ENCODE measurements at regions not wholly inside any gene's neighbourhood (a gene's known extent, or its start where the extent isn't known, plus 50 kb on each side); places are given as distances from the start of the nearest gene placed in this dataset.

DNA sequence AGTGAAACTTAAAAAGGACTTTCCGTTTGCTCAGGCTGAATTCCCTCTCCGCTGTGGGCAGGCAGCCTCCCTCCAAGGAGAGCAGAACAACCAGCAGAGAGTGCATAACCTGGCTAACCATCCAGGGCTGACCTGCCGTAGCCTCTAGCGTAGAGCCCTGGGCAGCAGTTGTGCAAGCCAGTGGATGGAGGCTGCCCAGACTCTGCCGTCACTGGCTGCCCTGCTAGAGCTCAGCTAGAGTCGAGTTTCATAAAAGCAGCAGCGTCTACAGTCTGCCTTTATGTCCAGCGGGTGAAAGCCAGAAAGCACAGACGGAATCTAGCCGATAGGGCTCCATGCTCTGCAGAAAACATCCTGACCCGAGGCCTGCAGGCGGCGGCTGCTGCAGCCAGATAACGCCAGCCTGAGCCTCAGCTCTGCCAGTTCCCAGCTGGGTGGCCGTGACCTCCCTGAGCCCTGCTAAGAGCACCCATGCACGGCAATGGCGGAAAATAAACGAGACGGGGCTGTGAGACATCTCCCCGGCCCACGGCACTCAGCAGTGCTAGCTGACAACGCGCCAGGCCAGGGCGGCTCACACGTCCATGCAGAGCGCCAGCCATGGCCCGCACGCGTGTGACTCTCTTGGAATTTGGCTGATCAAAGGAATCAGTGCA lies 231.3 kb downstream of the ENGASE start:
- no peaks in the 10 kb centered on the region for H3K4me1 ChIP-seq (replicated peaks)
- TF ChIP-seq, protein P1, sequence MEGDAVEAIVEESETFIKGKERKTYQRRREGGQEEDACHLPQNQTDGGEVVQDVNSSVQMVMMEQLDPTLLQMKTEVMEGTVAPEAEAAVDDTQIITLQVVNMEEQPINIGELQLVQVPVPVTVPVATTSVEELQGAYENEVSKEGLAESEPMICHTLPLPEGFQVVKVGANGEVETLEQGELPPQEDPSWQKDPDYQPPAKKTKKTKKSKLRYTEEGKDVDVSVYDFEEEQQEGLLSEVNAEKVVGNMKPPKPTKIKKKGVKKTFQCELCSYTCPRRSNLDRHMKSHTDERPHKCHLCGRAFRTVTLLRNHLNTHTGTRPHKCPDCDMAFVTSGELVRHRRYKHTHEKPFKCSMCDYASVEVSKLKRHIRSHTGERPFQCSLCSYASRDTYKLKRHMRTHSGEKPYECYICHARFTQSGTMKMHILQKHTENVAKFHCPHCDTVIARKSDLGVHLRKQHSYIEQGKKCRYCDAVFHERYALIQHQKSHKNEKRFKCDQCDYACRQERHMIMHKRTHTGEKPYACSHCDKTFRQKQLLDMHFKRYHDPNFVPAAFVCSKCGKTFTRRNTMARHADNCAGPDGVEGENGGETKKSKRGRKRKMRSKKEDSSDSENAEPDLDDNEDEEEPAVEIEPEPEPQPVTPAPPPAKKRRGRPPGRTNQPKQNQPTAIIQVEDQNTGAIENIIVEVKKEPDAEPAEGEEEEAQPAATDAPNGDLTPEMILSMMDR (IDR thresholded peaks at IDR 0.05), result no peak
- TF ChIP-seq POLR2A (IDR thresholded peaks at IDR 0.05) (no peak), POLR2AphosphoS5 (IDR thresholded peaks at IDR 0.05) (no peak)
- no peaks in the 10 kb centered on the region for H3K9me3 ChIP-seq
- 11% methylated on average over 29 of the region's 29 CpGs for WGBS
- no peaks in the 10 kb centered on the region for H3K36me3 ChIP-seq
- intact Hi-C loops (cut with DNase I), result no loop called here
- peaks cover 12% of the 10 kb centered on the region for H3K27me3 ChIP-seq (replicated peaks; ENCODE audit: insufficient read depth)
- peak; percentile 6 for DNase-seq (ENCODE audit: low spot score)
- no peak overlapping the region for H3K4me3 ChIP-seq
- H3K27ac ChIP-seq, result peak overlapping the region in 1 of 2 donors; percentile 18

DNA sequence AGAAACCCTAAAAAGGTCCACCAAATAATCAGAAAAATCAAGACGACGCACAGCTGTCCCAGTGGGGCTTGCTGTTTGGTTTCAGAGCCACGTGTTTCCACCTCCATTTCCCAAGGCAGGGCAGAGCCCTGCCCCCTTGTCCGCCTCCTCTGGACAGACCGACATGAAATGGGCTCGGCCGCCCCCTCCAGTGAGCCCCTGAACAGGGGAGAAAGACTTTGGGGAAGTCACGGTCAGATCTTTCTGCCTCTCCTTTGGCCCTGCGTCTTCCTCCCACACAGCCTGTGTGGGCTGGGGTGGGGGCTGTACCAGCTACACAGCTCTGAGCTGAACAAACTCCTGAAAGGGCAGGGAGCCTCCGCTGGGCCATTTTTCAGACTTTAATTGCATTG lies 230.7 kb downstream of the ENGASE start:
- H3K4me3 ChIP-seq, result no peak overlapping the region
- no peaks in the 10 kb centered on the region for H3K9me3 ChIP-seq
- H3K4me1 ChIP-seq (replicated peaks), result no peaks in the 10 kb centered on the region
- WGBS, result 22% methylated on average over 10 of the region's 10 CpGs
- TF ChIP-seq, protein P1 (IDR thresholded peaks at IDR 0.05), result no peak
- no peak for TF ChIP-seq POLR2A (IDR thresholded peaks at IDR 0.05)
- no peak for DNase-seq (ENCODE audit: low spot score)
- no peak overlapping the region for H3K27ac ChIP-seq
- peaks cover 7% of the 10 kb centered on the region for H3K27me3 ChIP-seq (replicated peaks; ENCODE audit: insufficient read depth)
- intact Hi-C loops (cut with DNase I), result no loop called here
- H3K36me3 ChIP-seq, result no peaks in the 10 kb centered on the region

DNA sequence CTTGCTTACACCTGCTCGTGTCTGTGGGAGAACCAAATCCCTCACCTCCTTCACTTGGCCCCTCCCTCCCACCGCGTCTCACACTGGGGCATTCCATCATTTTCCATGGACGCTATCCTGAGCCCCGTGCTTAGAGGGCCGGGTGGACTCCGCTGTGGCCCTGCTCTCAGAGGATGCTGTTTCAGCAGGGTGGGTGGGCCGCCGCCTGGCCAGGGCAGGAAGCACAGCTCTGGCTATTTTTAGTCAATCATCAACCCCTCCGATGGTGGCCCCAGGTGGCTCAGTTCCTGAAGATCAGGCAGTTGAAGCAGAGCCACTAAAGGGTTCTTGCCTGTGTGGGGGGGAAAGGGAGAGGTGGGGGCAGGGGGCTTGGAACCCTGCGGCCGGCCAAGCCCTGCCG lies 230.3 kb downstream of the ENGASE start:
- H3K27me3 ChIP-seq (replicated peaks; ENCODE audit: insufficient read depth), result peaks cover 7% of the 10 kb centered on the region
- intact Hi-C loops (cut with DNase I), result no loop called here
- no peak for DNase-seq (ENCODE audit: low spot score)
- WGBS, result 28% methylated on average over 13 of the region's 13 CpGs
- H3K4me3 ChIP-seq, result no peak overlapping the region
- TF ChIP-seq POLR2A (IDR thresholded peaks at IDR 0.05) (no peak), POLR2AphosphoS5 (IDR thresholded peaks at IDR 0.05) (no peak)
- TF ChIP-seq, protein P1 (IDR thresholded peaks at IDR 0.05), result no peak
- no peaks in the 10 kb centered on the region for H3K9me3 ChIP-seq
- no peak overlapping the region for H3K27ac ChIP-seq
- no peaks in the 10 kb centered on the region for H3K36me3 ChIP-seq
- no peaks in the 10 kb centered on the region for H3K4me1 ChIP-seq (replicated peaks)

DNA sequence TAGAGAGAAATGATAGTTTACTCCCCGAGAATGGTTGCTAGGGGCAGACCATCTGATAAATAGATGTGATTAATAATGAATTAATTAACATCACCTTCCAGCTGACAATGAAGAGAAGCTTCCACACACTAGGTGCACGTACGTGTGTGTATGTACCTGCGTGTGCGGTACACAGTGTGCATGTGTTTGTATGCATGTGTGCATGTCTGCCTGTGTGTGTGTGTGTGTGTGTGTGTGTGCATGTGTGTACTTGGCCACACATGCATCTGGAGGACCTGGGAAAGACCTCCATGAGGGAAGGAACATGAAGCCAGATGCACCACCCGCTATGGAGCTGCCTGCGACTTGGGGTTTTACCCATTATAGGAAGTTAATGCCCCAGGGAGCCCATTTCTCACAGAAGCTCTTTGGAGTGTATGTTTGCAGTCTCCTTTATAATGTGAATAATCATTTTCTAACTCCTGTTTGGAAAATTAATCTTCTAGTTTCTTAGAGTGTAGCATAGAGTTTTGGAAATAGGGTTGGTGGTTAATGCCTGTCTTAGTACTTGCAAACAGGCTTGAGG lies 229.1 kb downstream of the ENGASE start:
- no peak for TF ChIP-seq POLR2AphosphoS5 (IDR thresholded peaks at IDR 0.05)
- no peak for TF ChIP-seq POLR2A (IDR thresholded peaks at IDR 0.05)
- TF ChIP-seq, protein P1 (IDR thresholded peaks at IDR 0.05), result no peak
- Histone ChIP-seq H3K9me3 (no peaks in the 10 kb centered on the region), H3K27ac (no peak overlapping the region), H3K36me3 (no peaks in the 10 kb centered on the region), H3K27me3 (replicated peaks; ENCODE audit: insufficient read depth) (peaks cover 5% of the 10 kb centered on the region), H3K4me1 (replicated peaks) (no peaks in the 10 kb centered on the region), H3K4me3 (no peak overlapping the region)
- WGBS, result 85% methylated on average over 7 of the region's 7 CpGs
- DNase-seq (ENCODE audit: low spot score), result no peak
- intact Hi-C loops (cut with DNase I), result no loop called here

DNA sequence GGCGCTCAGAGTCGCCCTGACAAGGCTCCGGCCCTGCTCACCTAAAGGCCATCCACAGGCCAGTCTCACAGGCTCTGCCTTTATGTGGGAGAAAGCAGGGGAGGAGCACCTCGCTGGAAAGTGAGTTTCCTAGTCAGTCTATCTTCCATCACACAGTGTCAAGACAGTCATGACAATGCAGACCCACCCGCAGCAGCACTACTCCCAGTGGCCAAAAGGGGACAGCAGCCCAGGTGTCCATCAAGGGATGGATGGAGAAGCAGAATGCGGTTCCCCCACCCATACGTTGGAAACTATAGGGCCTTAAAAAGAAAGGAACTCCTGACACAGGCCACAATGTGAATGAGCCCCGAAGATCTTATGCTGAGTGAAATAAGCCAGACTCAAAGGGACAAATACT lies 226.8 kb downstream of the ENGASE start:
- Histone ChIP-seq H3K4me1 (replicated peaks) (no peaks in the 10 kb centered on the region), H3K27me3 (replicated peaks; ENCODE audit: insufficient read depth) (peaks cover 5% of the 10 kb centered on the region), H3K4me3 (no peak overlapping the region), H3K9me3 (no peaks in the 10 kb centered on the region), H3K27ac (no peak overlapping the region), H3K36me3 (no peaks in the 10 kb centered on the region)
- no peak for DNase-seq (ENCODE audit: low spot score)
- 74% methylated on average over 8 of the region's 8 CpGs for WGBS
- intact Hi-C loops (cut with DNase I), result no loop called here
- TF ChIP-seq POLR2A (IDR thresholded peaks at IDR 0.05) (no peak), POLR2AphosphoS5 (IDR thresholded peaks at IDR 0.05) (no peak)
- TF ChIP-seq, protein P1 (IDR thresholded peaks at IDR 0.05), result no peak

All from prostate gland (tissue), 2 donors.